22Rv1 (cell line): ENCODE measurements at regions not wholly inside any gene's neighbourhood (a gene's known extent, or its start where the extent isn't known, plus 50 kb on each side); places are given as distances from the start of the nearest gene placed in this dataset.
"Not testable (repeated sequence)": the region's sequence is repeated elsewhere in the genome, so short reads cannot be mapped to it uniquely, and the experiment has no call there.

Source experiments
- H3K27ac ChIP-seq: fragments of 450-650 bp; 2 replicates; pipeline ENCODE4 v1.5.1; 2017
- CTCF ChIP-seq: fragments of 450-650 bp; IDR thresholded peaks from 2 replicates; pipeline ENCODE4 v1.5.1; 2017; ENCODE audit warnings: mild to moderate bottlenecking
- ZFX ChIP-seq: fragments of 450-650 bp; IDR thresholded peaks from 2 replicates; pipeline ENCODE4 v1.6.1; 2017; ENCODE audit warnings: antibody characterized with exemption, borderline replicate concordance

GRCh38 chr12:9422689-9423088 is 185.0 kb downstream of the KLRB1 start:
- not testable (repeated sequence) for H3K27ac ChIP-seq

- H3K27ac ChIP-seq, result not testable (repeated sequence)
Observed at GRCh38 chr12:9421520-9422086, 186.1 kb downstream of the KLRB1 start.

- not testable (repeated sequence) for H3K27ac ChIP-seq
Observed at GRCh38 chr12:9420817-9421519, 186.7 kb downstream of the KLRB1 start.

GRCh38 chr12:9418669-9419041 is 189.1 kb downstream of the KLRB1 start:
- H3K27ac ChIP-seq, result peak overlapping the region; percentile 52; the same call in 1 of the 2 replicates

- H3K27ac ChIP-seq, result peak overlapping the region; percentile 52; the same call in 1 of the 2 replicates
Observed at GRCh38 chr12:9417947-9418668, 189.6 kb downstream of the KLRB1 start.

- H3K27ac ChIP-seq, result not testable (repeated sequence)
Observed at GRCh38 chr12:9417341-9417740, 190.4 kb downstream of the KLRB1 start.

- H3K27ac ChIP-seq, result not testable (repeated sequence)
Observed at GRCh38 chr12:9416346-9416745, 191.4 kb downstream of the KLRB1 start.

GRCh38 chr12:9415898-9416297 is 191.8 kb downstream of the KLRB1 start:
- not testable (repeated sequence) for H3K27ac ChIP-seq

- not testable (repeated sequence) for H3K27ac ChIP-seq
Observed at GRCh38 chr12:9413862-9414261, 193.9 kb downstream of the KLRB1 start.

- H3K27ac ChIP-seq, result not testable (repeated sequence)
Observed at GRCh38 chr12:9412459-9412858, 195.3 kb downstream of the KLRB1 start.

- H3K27ac ChIP-seq, result not testable (repeated sequence)
Observed at GRCh38 chr12:9411616-9412268, 196.0 kb downstream of the KLRB1 start.

- not testable (repeated sequence) for H3K27ac ChIP-seq
Observed at GRCh38 chr12:9407425-9407748, 199.2 kb upstream of the PZP start.

GRCh38 chr12:9406564-9407424 is 198.6 kb upstream of the PZP start:
- TF ChIP-seq ZFX (no peak), CTCF (no peak)
- no peak overlapping the region for H3K27ac ChIP-seq

GRCh38 chr12:9405886-9406563 is 197.8 kb upstream of the PZP start:
- H3K27ac ChIP-seq, result no peak overlapping the region
- TF ChIP-seq CTCF (no peak), ZFX (no peak)
